ENCODE measurements at regions not wholly inside any gene's neighbourhood (a gene's known extent, or its start where the extent isn't known, plus 50 kb on each side); places are given as distances from the start of the nearest gene placed in this dataset.
"Not testable (repeated sequence)": the region's sequence is repeated elsewhere in the genome, so short reads cannot be mapped to it uniquely, and the experiment has no call there.

GRCh38 chr1:104259481-104259880 lies 509.8 kb downstream of the AMY1C start:
- TF ChIP-seq EZH2phosphoT487 (IDR thresholded peaks at IDR 0.05; ENCODE audit: borderline replicate concordance), result no peak
- no peak for TF ChIP-seq CTCF (conservative IDR thresholded peaks at IDR 0.05; ENCODE audit: low read length)
- H2AFZ ChIP-seq (ENCODE audit: low read length), result no peak overlapping the region
- no peaks in the 10 kb centered on the region; the same call in 1 of the 2 replicates for H3K9me2 ChIP-seq (replicated peaks; ENCODE audit: low read depth, low read length)

DNA sequence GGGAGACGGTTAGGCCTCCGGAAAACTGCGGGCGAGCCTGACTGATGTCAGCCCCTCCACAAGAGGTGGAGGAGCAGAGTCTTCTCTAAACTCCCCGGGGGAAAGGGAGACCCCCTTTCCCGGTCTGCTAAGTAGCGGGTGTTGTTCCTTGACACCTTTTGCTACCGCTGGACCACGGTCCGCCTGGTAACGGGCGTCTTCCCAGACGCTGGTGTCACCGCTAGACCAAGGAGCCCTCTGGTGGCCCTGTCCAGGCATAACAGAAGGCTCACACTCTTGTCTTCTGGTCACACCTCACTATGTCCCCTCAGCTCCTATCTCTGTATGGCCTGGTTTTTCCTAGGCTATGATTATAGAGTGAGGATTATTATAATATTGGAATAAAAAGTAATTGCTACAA lies 513.4 kb downstream of the AMY1C start:
- H3K4me3 ChIP-seq (ENCODE audit: low read length, poor library complexity, severe bottlenecking); H3K4me2 ChIP-seq (ENCODE audit: low read depth, low read length, poor library complexity, severe bottlenecking); H3K79me2 ChIP-seq (ENCODE audit: insufficient read depth, low read length); H3K36me3 ChIP-seq (ENCODE audit: insufficient read depth, low read length); H3K9me3 ChIP-seq (ENCODE audit: insufficient read depth, low read depth, low read length); H3K4me1 ChIP-seq (ENCODE audit: insufficient read depth, low read length, poor library complexity, severe bottlenecking); H3K9me2 ChIP-seq (replicated peaks; ENCODE audit: low read depth, low read length); H2AFZ ChIP-seq (ENCODE audit: low read length); H3K9ac ChIP-seq (ENCODE audit: low read depth, low read length, poor library complexity, severe bottlenecking); H3F3A ChIP-seq (ENCODE audit: low read depth); H4K20me1 ChIP-seq (ENCODE audit: insufficient read depth, low read length, poor library complexity, severe bottlenecking); H3K27me3 ChIP-seq (ENCODE audit: insufficient read depth, low read length, poor library complexity, severe bottlenecking): not testable (repeated sequence)

More at GRCh38 chr1:104259481-104259880, 509.8 kb downstream of the AMY1C start:
- no peaks in the 10 kb centered on the region for H3K4me1 ChIP-seq (ENCODE audit: insufficient read depth, low read length, poor library complexity, severe bottlenecking)
- no peak overlapping the region for H3K9ac ChIP-seq (ENCODE audit: low read depth, low read length, poor library complexity, severe bottlenecking)
- no peaks in the 10 kb centered on the region for H3K9me3 ChIP-seq (ENCODE audit: insufficient read depth, low read depth, low read length)
- no peak overlapping the region for H3K4me3 ChIP-seq (ENCODE audit: low read length, poor library complexity, severe bottlenecking)
- H3K36me3 ChIP-seq (ENCODE audit: insufficient read depth, low read length), result no peaks in the 10 kb centered on the region
- no peaks in the 10 kb centered on the region for H3K79me2 ChIP-seq (ENCODE audit: insufficient read depth, low read length)
- H3K4me2 ChIP-seq (ENCODE audit: low read depth, low read length, poor library complexity, severe bottlenecking), result no peak overlapping the region
- H4K20me1 ChIP-seq (ENCODE audit: insufficient read depth, low read length, poor library complexity, severe bottlenecking), result no peaks in the 10 kb centered on the region
- H3K27me3 ChIP-seq (ENCODE audit: insufficient read depth, low read length, poor library complexity, severe bottlenecking), result no peaks in the 10 kb centered on the region
- H3F3A ChIP-seq (ENCODE audit: low read depth), result no peaks in the 10 kb centered on the region

DNA sequence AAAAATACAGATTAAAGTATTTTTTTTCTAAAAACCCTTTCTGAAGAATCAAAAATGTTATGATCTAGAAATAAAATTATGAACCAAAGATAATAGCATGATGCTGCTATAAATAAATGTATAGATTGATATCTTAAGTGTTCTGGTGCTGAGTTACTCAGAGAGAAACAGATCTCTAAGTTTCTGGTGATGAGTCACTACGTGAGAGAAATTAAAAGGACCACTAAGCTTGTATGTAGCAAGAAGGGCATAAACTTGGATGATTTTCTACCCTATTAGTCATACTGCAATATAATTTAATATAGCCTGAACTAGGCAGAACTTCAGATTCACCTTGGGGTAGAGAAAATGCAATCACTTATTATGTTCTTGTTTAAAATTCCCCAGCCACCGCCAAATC lies 514.8 kb downstream of the AMY1C start:
- no peaks in the 10 kb centered on the region for H3K9me3 ChIP-seq (ENCODE audit: insufficient read depth, low read depth, low read length)
- H3F3A ChIP-seq (ENCODE audit: low read depth), result no peaks in the 10 kb centered on the region
- no peaks in the 10 kb centered on the region for H4K20me1 ChIP-seq (ENCODE audit: insufficient read depth, low read length, poor library complexity, severe bottlenecking)
- H3K9ac ChIP-seq (ENCODE audit: low read depth, low read length, poor library complexity, severe bottlenecking), result no peak overlapping the region
- no peaks in the 10 kb centered on the region for H3K79me2 ChIP-seq (ENCODE audit: insufficient read depth, low read length)
- no peak overlapping the region for H3K4me2 ChIP-seq (ENCODE audit: low read depth, low read length, poor library complexity, severe bottlenecking)
- H3K4me1 ChIP-seq (ENCODE audit: insufficient read depth, low read length, poor library complexity, severe bottlenecking), result no peaks in the 10 kb centered on the region
- TF ChIP-seq EZH2phosphoT487 (IDR thresholded peaks at IDR 0.05; ENCODE audit: borderline replicate concordance) (no peak), CTCF (conservative IDR thresholded peaks at IDR 0.05; ENCODE audit: low read length) (no peak)
- H2AFZ ChIP-seq (ENCODE audit: low read length), result no peak overlapping the region
- no peaks in the 10 kb centered on the region for H3K27me3 ChIP-seq (ENCODE audit: insufficient read depth, low read length, poor library complexity, severe bottlenecking)
- H3K4me3 ChIP-seq (ENCODE audit: low read length, poor library complexity, severe bottlenecking), result no peak overlapping the region
- H3K9me2 ChIP-seq (replicated peaks; ENCODE audit: low read depth, low read length), result no peaks in the 10 kb centered on the region
- H3K36me3 ChIP-seq (ENCODE audit: insufficient read depth, low read length), result no peaks in the 10 kb centered on the region

DNA sequence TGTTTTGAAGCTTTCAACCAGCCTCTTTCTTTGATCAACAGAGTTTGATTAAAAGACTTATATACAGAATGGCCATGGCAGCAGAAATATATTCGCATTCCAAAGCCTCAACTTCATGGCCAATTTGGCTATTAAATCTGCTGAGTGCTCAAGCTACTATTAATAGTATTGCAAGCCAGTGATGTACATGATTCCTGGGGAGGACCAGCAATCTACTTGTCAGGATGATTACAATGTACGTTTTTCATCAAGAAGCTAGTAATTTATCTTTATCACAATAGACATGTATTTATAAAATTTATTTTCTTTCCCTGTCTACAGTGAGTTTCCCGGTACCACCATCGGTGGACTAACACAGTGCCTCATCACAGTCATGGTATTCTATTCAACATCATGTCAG lies 515.5 kb downstream of the AMY1C start:
- no peak overlapping the region for H3K4me3 ChIP-seq (ENCODE audit: low read length, poor library complexity, severe bottlenecking)
- no peak overlapping the region for H3K9ac ChIP-seq (ENCODE audit: low read depth, low read length, poor library complexity, severe bottlenecking)
- H3K36me3 ChIP-seq (ENCODE audit: insufficient read depth, low read length), result no peaks in the 10 kb centered on the region
- no peaks in the 10 kb centered on the region for H3K27me3 ChIP-seq (ENCODE audit: insufficient read depth, low read length, poor library complexity, severe bottlenecking)
- no peak overlapping the region for H2AFZ ChIP-seq (ENCODE audit: low read length)
- H3K9me2 ChIP-seq (replicated peaks; ENCODE audit: low read depth, low read length), result no peaks in the 10 kb centered on the region
- no peaks in the 10 kb centered on the region for H3F3A ChIP-seq (ENCODE audit: low read depth)
- no peaks in the 10 kb centered on the region for H3K9me3 ChIP-seq (ENCODE audit: insufficient read depth, low read depth, low read length)
- TF ChIP-seq CTCF (conservative IDR thresholded peaks at IDR 0.05; ENCODE audit: low read length), result no peak
- TF ChIP-seq EZH2phosphoT487 (IDR thresholded peaks at IDR 0.05; ENCODE audit: borderline replicate concordance), result no peak
- H3K79me2 ChIP-seq (ENCODE audit: insufficient read depth, low read length), result no peaks in the 10 kb centered on the region
- H3K4me1 ChIP-seq (ENCODE audit: insufficient read depth, low read length, poor library complexity, severe bottlenecking), result no peaks in the 10 kb centered on the region
- H4K20me1 ChIP-seq (ENCODE audit: insufficient read depth, low read length, poor library complexity, severe bottlenecking), result no peaks in the 10 kb centered on the region
- no peak overlapping the region for H3K4me2 ChIP-seq (ENCODE audit: low read depth, low read length, poor library complexity, severe bottlenecking)
